Left forelimb (tissue), 1 donor: ENCODE measurements at regions not wholly inside any gene's neighbourhood (a gene's known extent, or its start where the extent isn't known, plus 50 kb on each side); places are given as distances from the start of the nearest gene placed in this dataset.

Experiments
- DNase-seq: peaks from one replicate; pipeline ENCODE4 v3.0.0-alpha.2; 2018; ENCODE audit warnings: low spot score

- DNase-seq: no peak
Measured at GRCh38 chr5:88967633-88968585, 84.9 kb upstream of the MEF2C start.

- DNase-seq: no peak
Measured at GRCh38 chr5:88964831-88965230, 81.8 kb upstream of the MEF2C start.

GRCh38 chr5:88957013-88957412 lies 74.0 kb upstream of the MEF2C start:
- DNase-seq: no peak

GRCh38 chr5:88956416-88956815 lies 73.4 kb upstream of the MEF2C start:
- DNase-seq: no peak

- DNase-seq: no peak
Measured at GRCh38 chr5:88955403-88955802, 72.4 kb upstream of the MEF2C start.

GRCh38 chr5:88954511-88954910 lies 71.5 kb upstream of the MEF2C start:
- no peak for DNase-seq

- DNase-seq: no peak
Measured at GRCh38 chr5:88952996-88953643, 70.1 kb upstream of the MEF2C start.

- DNase-seq: no peak
Measured at GRCh38 chr5:88952344-88952743, 69.4 kb upstream of the MEF2C start.

- DNase-seq: no peak
Measured at GRCh38 chr5:88951457-88951856, 68.5 kb upstream of the MEF2C start.

- no peak for DNase-seq
Measured at GRCh38 chr5:88948746-88949600, 66.0 kb upstream of the MEF2C start.

- no peak for DNase-seq
Measured at GRCh38 chr5:88944751-88945531, 62.0 kb upstream of the MEF2C start.

GRCh38 chr5:88941581-88941980 lies 58.6 kb upstream of the MEF2C start:
- DNase-seq: no peak

- DNase-seq: no peak
Measured at GRCh38 chr5:88940713-88941112, 57.7 kb upstream of the MEF2C start.

- no peak for DNase-seq
Measured at GRCh38 chr5:88939300-88939699, 56.3 kb upstream of the MEF2C start.

- no peak for DNase-seq
Measured at GRCh38 chr5:88938488-88938887, 55.5 kb upstream of the MEF2C start.

GRCh38 chr5:88937406-88937805 lies 54.4 kb upstream of the MEF2C start:
- no peak for DNase-seq

- DNase-seq: no peak
Measured at GRCh38 chr5:88934439-88934838, 51.5 kb upstream of the MEF2C start.
